Thyroid gland (tissue), 4 donors: ENCODE measurements at regions not wholly inside any gene's neighbourhood (a gene's known extent, or its start where the extent isn't known, plus 50 kb on each side); places are given as distances from the start of the nearest gene placed in this dataset.

ENCODE experiments used
- CTCF ChIP-seq, 6 experiments: fragments of 200-600 bp in 3 of 6; fragments of 450-650 bp in 3 of 6; sonication (generic) in 3 of 6; IDR thresholded peaks; one replicate each; pipeline ENCODE4 v1.5.1; 2016 to 2019; ENCODE audit warnings: antibody characterized with exemption in 6 of 6, mild to moderate bottlenecking in 2 of 6, inconsistent platforms in 1 of 6, moderate library complexity in 1 of 6
- POLR2A ChIP-seq, 2 donors: fragments of 450-650 bp; IDR thresholded peaks; one replicate each; pipeline ENCODE4 v1.6.1; 2017; ENCODE audit warnings: antibody characterized with exemption in 2 of 2, mild to moderate bottlenecking in 2 of 2, moderate library complexity in 1 of 2

DNA sequence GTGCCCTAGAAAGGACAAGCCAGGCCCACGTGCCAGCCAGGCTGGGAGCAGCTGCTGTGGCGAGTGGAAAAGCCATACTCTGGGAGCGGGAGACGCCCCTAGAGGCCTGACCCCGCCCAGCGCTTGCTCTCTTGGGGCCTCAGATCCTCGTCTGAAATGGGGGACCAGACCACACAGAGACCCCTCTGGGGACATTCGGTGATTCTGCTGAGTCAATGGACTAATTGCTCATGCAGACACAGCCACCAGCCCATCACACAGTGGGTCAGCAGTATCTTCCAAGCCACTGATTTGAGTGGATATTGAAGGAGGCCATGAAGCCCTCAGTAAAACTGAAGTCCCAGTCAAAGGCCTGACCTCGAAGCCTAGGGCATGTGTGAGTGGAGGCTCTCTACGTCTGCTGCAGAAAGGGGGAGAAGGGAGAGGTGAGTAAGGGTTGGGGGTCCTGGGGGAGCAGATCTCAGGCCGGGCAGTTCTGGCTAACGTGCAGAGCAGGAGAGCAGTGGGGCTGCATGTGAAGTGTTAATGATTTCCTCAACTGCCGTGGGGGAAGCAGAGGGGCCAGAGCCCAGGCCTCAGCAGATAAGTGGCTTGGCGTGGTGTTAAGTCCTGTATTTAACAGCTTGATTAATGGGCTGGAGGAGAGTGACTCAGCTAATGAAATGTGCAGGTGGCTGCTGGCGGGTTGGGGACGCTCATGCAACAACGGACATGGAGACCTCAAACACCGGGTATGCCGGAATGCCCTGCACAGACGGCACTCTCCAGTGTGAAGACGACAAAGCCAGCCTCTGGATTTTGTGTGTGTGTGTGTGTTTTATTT is 104.4 kb upstream of the TWIST2 start:
- TF ChIP-seq CTCF (IDR thresholded peaks at IDR 0.05) (no peak), POLR2A (IDR thresholded peaks at IDR 0.05) (no peak)
